Endothelial cell of umbilical vein (primary cell): ENCODE measurements at regions not wholly inside any gene's neighbourhood (a gene's known extent, or its start where the extent isn't known, plus 50 kb on each side); places are given as distances from the start of the nearest gene placed in this dataset.

ENCODE experiments used
- BruUV-seq: library from RNA; stranded (reverse); fragments of 400-500 nt; replicated peaks from 2 replicates; lab custom pipeline; 2021; lab: Mats Ljungman, UMichigan
- CTCF ChIA-PET: fragments of 300-600, 350-600 bp; sonication (Branson Sonifier 250); formaldehyde crosslinking; loops from one replicate; lab custom pipeline; 2021; ENCODE audit warnings: antibody characterized with exemption, inconsistent platforms; lab: Charles Lee
- POLR2A ChIA-PET: fragments of 300-600, 350-600 bp; sonication (Branson Sonifier 250); formaldehyde crosslinking; loops from one replicate; lab custom pipeline; 2021; ENCODE audit warnings: antibody characterized with exemption, inconsistent platforms; lab: Charles Lee
- DNase-seq: peaks from one replicate; pipeline ENCODE4 v3.0.0-alpha.2; 2011; ENCODE audit warnings: low read depth, low spot score
- FAIRE-seq: peaks from 2 replicates; lab custom pipeline; 2011; peaks lifted over from hg19 to GRCh38; lab: Jason Lieb, UNC
- H2AFZ ChIP-seq: 2 replicates; pipeline ENCODE4 v1.6.0; 2012; ENCODE audit warnings: low read depth, low read length, control low read depth, inconsistent platforms
- H3K27ac ChIP-seq: 2 replicates; pipeline ENCODE4 v1.5.1; 2011; ENCODE audit warnings: low read depth, mild to moderate bottlenecking, control low read depth, low read length, moderate library complexity; ENCODE audit not compliant: insufficient read depth
- H3K27me3 ChIP-seq, 2 experiments: 2 replicates each; pipeline versions ENCODE4 v1.6.0 to v1.6.1; 2011; ENCODE audit warnings: low read length in 2 of 2, mixed read lengths in 1 of 2; ENCODE audit not compliant: control insufficient read depth in 2 of 2, insufficient read depth in 2 of 2
- H3K36me3 ChIP-seq, 2 experiments: 2 replicates in 1 of 2; 3 replicates in 1 of 2; pipeline ENCODE4 v1.5.1; 2011; ENCODE audit warnings: low read length in 2 of 2, mild to moderate bottlenecking in 1 of 2, moderate library complexity in 1 of 2; ENCODE audit not compliant: control insufficient read depth in 2 of 2, insufficient read depth in 2 of 2; ENCODE audit errors: extremely low read depth in 1 of 2
- H3K4me1 ChIP-seq: 3 replicates; pipeline ENCODE4 v1.5.1; 2011; ENCODE audit warnings: mild to moderate bottlenecking, low read length; ENCODE audit not compliant: control insufficient read depth, insufficient read depth; ENCODE audit errors: extremely low read depth
- H3K4me2 ChIP-seq: 2 replicates; pipeline ENCODE4 v1.6.1; 2011; ENCODE audit warnings: low read length, control low read depth, mixed read lengths; ENCODE audit not compliant: insufficient read depth
- H3K4me3 ChIP-seq, 3 experiments: fragments of 200-600 bp in 1 of 3; sonication (generic), shearing (Covaris generic) in 1 of 3; replicated peaks in 1 of 3; 2 replicates each; pipeline ENCODE4 v1.5.1; 2011 to 2016; ENCODE audit warnings: control low read depth in 3 of 3, low read length in 3 of 3, mild to moderate bottlenecking in 2 of 3, inconsistent platforms in 1 of 3, low read depth in 1 of 3, moderate library complexity in 1 of 3; ENCODE audit not compliant: insufficient read depth in 1 of 3
- H3K79me2 ChIP-seq: 2 replicates; pipeline ENCODE4 v1.6.0; 2012; ENCODE audit warnings: low read length, inconsistent platforms; ENCODE audit not compliant: control insufficient read depth, insufficient read depth
- H3K9ac ChIP-seq: replicated peaks from 2 replicates; pipeline ENCODE3; 2011; ENCODE audit warnings: low read length, control low read depth; ENCODE audit not compliant: insufficient read depth; ENCODE audit errors: extremely low read depth
- H3K9me1 ChIP-seq: replicated peaks from 3 replicates; pipeline ENCODE4 v1.6.0; 2011; ENCODE audit warnings: mild to moderate bottlenecking, low read length; ENCODE audit not compliant: control insufficient read depth, insufficient read depth; ENCODE audit errors: extremely low read depth
- H3K9me3 ChIP-seq: replicated peaks from 2 replicates; pipeline ENCODE4 v1.5.1; 2012; ENCODE audit warnings: low read length, inconsistent platforms; ENCODE audit not compliant: control insufficient read depth, insufficient read depth
- H4K20me1 ChIP-seq: replicated peaks from 2 replicates; pipeline ENCODE3; 2011; ENCODE audit warnings: mild to moderate bottlenecking, low read length; ENCODE audit not compliant: control insufficient read depth, insufficient read depth; ENCODE audit errors: extremely low read depth
- EZH2 ChIP-seq: IDR thresholded peaks from 2 replicates; pipeline ENCODE4 v1.6.1; 2012; ENCODE audit warnings: borderline replicate concordance, low read depth, mild to moderate bottlenecking, moderate library complexity, low read length, inconsistent platforms; ENCODE audit not compliant: severe bottlenecking
- FOS ChIP-seq: IDR thresholded peaks from 2 replicates; pipeline ENCODE4 v1.6.1; 2011; ENCODE audit warnings: mild to moderate bottlenecking, low read length, moderate library complexity, borderline replicate concordance; ENCODE audit not compliant: insufficient read depth
- GATA2 ChIP-seq: IDR thresholded peaks from 2 replicates; pipeline ENCODE4 v1.7.0; 2011; ENCODE audit warnings: low read depth, mild to moderate bottlenecking, moderate library complexity, mixed read lengths, low read length; ENCODE audit not compliant: insufficient read length, insufficient read depth
- JUN ChIP-seq: IDR thresholded peaks from 2 replicates; pipeline ENCODE4 v1.6.1; 2011; ENCODE audit warnings: borderline replicate concordance, low read depth; ENCODE audit not compliant: insufficient read length, insufficient read depth
- MYC ChIP-seq: IDR thresholded peaks from one replicate; pipeline ENCODE4 v1.6.1; 2011; ENCODE audit warnings: mild to moderate bottlenecking, low read depth, low read length
- POLR2A ChIP-seq: IDR thresholded peaks from 2 replicates; pipeline ENCODE4 v1.6.1; 2012; ENCODE audit warnings: low read depth, mild to moderate bottlenecking, control low read depth, low read length
- POLR2AphosphoS5 ChIP-seq: IDR thresholded peaks from 2 replicates; pipeline ENCODE4 v1.6.1; 2012; ENCODE audit warnings: low read depth, mild to moderate bottlenecking, control low read depth, low read length, moderate library complexity; ENCODE audit not compliant: insufficient read depth
- dilution Hi-C: fragments of 300-500 bp; cut with MboI; formaldehyde crosslinking; loops from one replicate; pipeline ENCODE4 v1.15.0; 2019; ENCODE audit warnings: low sequenced_read_pairs; ENCODE audit not compliant: extremely low pct_ligation_motif_present
- intact Hi-C: fragments of 100-400 bp; cut with micrococcal nuclease; formaldehyde crosslinking; loops from one replicate; pipeline ENCODE4 v1.10.0; 2022
- TF ChIP-seq, protein P1 (sequence below), 2 donors: IDR thresholded peaks; 1 replicate in 1 of 2; 2 replicates in 1 of 2; pipeline ENCODE4 v1.5.1; 2011; ENCODE audit warnings: low read length in 2 of 2, mild to moderate bottlenecking in 2 of 2, moderate library complexity in 2 of 2, control low read depth in 1 of 2, inconsistent platforms in 1 of 2, low read depth in 1 of 2; ENCODE audit not compliant: insufficient read depth in 1 of 2; ENCODE audit errors: extremely low read depth in 1 of 2
- TF ChIP-seq, protein P2 (sequence below): IDR thresholded peaks from 2 replicates; pipeline ENCODE4 v1.6.1; 2011; ENCODE audit not compliant: insufficient read depth, insufficient read length

DNA sequence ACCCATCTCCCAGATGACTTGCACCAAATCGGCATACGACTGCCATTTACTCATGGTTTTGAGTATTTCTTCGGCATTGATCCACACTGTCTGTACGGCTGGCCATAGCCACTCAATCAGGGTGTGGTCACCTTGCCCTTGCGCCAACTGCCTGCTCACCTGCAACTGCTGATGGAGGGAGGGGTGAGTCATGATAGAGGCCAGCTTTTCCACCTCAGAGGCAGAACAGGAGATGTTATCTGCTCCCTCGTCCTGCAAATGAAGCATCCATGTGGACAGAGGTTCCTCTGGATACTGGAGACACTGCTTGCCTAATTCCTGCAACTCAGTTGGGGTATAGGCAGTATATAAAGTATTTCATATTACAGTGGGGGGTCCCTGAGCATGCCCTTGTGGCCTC lies 85.6 kb upstream of the ATP10B start:
- ChIA-PET CTCF (no interaction called here), POLR2A (no interaction called here)
- H3K4me1 ChIP-seq: no peaks in the 10 kb centered on the region
- no peak overlapping the region for H3K4me2 ChIP-seq
- no TSS peak for BruUV-seq
- DNase-seq: no peak
- peaks cover 18% of the 10 kb centered on the region for H3K9me3 ChIP-seq
- no peaks in the 10 kb centered on the region for H3K9me1 ChIP-seq
- TF ChIP-seq, protein P1, sequence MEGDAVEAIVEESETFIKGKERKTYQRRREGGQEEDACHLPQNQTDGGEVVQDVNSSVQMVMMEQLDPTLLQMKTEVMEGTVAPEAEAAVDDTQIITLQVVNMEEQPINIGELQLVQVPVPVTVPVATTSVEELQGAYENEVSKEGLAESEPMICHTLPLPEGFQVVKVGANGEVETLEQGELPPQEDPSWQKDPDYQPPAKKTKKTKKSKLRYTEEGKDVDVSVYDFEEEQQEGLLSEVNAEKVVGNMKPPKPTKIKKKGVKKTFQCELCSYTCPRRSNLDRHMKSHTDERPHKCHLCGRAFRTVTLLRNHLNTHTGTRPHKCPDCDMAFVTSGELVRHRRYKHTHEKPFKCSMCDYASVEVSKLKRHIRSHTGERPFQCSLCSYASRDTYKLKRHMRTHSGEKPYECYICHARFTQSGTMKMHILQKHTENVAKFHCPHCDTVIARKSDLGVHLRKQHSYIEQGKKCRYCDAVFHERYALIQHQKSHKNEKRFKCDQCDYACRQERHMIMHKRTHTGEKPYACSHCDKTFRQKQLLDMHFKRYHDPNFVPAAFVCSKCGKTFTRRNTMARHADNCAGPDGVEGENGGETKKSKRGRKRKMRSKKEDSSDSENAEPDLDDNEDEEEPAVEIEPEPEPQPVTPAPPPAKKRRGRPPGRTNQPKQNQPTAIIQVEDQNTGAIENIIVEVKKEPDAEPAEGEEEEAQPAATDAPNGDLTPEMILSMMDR (IDR thresholded peaks at IDR 0.05; ENCODE audit: extremely low read depth in 1 of 2, insufficient read depth in 1 of 2, low read depth in 1 of 2, low read length in 2 of 2): no peak
- no peak for TF ChIP-seq GATA2
- TF ChIP-seq JUN: no peak
- no peak for TF ChIP-seq POLR2AphosphoS5
- H4K20me1 ChIP-seq: no peaks in the 10 kb centered on the region
- no peak for FAIRE-seq
- no peak overlapping the region for H2AFZ ChIP-seq
- H3K27me3 ChIP-seq: no peaks in the 10 kb centered on the region
- no peaks in the 10 kb centered on the region for H3K36me3 ChIP-seq
- intact Hi-C loops (no loop called here), dilution Hi-C loops (no loop called here)
- H3K4me3 ChIP-seq: no peak overlapping the region
- H3K79me2 ChIP-seq: no peaks in the 10 kb centered on the region
- no peak overlapping the region for H3K27ac ChIP-seq
- no peak overlapping the region for H3K9ac ChIP-seq

DNA sequence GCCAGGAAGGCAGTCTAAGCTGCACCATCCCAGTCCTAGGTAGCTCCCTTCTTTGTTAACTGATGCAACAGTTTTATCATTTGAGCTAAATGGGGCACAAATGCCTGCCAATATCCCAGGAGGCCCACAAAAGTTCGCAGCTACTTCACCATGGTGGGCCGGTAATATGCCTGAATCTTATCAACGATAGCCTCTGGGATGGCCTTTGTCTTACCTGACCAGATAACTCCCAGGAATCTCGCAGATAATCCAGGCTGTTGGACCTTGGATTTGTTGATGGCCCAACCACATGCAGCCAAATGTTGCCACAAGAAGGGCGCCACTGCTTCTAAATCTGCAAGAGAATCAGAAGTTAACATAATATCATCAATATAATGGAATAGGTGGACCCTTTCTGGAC lies 83.8 kb upstream of the ATP10B start:
- no peak for DNase-seq
- no TSS peak for BruUV-seq

More for the DNA sequence above, 83.8 kb upstream of the ATP10B start:
- Histone ChIP-seq H3K9me3 (peaks cover 18% of the 10 kb centered on the region), H2AFZ (no peak overlapping the region), H3K79me2 (no peaks in the 10 kb centered on the region), H3K4me1 (no peaks in the 10 kb centered on the region), H3K4me3 (no peak overlapping the region), H3K36me3 (no peaks in the 10 kb centered on the region), H3K4me2 (no peak overlapping the region), H3K9ac (no peak overlapping the region), H3K27ac (no peak overlapping the region), H4K20me1 (no peaks in the 10 kb centered on the region), H3K27me3 (no peaks in the 10 kb centered on the region), H3K9me1 (no peaks in the 10 kb centered on the region)
- intact Hi-C loops: no loop called here
- TF ChIP-seq POLR2A (no peak), FOS (no peak), GATA2 (no peak), POLR2AphosphoS5 (no peak), JUN (no peak), EZH2 (no peak), MYC (no peak)
- TF ChIP-seq, protein P1 (IDR thresholded peaks at IDR 0.05; ENCODE audit: extremely low read depth in 1 of 2, insufficient read depth in 1 of 2, low read depth in 1 of 2, low read length in 2 of 2): no peak
- TF ChIP-seq, protein P2, sequence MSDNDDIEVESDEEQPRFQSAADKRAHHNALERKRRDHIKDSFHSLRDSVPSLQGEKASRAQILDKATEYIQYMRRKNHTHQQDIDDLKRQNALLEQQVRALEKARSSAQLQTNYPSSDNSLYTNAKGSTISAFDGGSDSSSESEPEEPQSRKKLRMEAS: no peak
- dilution Hi-C loops: no loop called here
- POLR2A ChIA-PET: no interaction called here
- CTCF ChIA-PET: no interaction called here
- no peak for FAIRE-seq
